Colonic mucosa (tissue), 4 donors: ENCODE measurements at regions not wholly inside any gene's neighbourhood (a gene's known extent, or its start where the extent isn't known, plus 50 kb on each side); places are given as distances from the start of the nearest gene placed in this dataset.

Experiments
- DNase-seq: peaks from one replicate; pipeline ENCODE4 v3.0.0-alpha.2; 2020
- H3K27ac ChIP-seq: fragments of 200-600 bp; one replicate; pipeline ENCODE4 v1.8.0; 2021
- H3K27me3 ChIP-seq: fragments of 200-600 bp; one replicate; pipeline ENCODE4 v1.8.0; 2021
- H3K36me3 ChIP-seq: fragments of 200-600 bp; one replicate; pipeline ENCODE4 v1.8.0; 2021
- H3K4me1 ChIP-seq: fragments of 200-600 bp; one replicate; pipeline ENCODE4 v1.8.0; 2021; ENCODE audit warnings: mild to moderate bottlenecking
- H3K4me3 ChIP-seq: fragments of 200-600 bp; one replicate; pipeline ENCODE4 v1.8.0; 2021
- H3K9ac ChIP-seq, 2 donors: one replicate each; pipeline ENCODE4 v1.7.0; 2013; ENCODE audit warnings: control low read depth in 2 of 2, low read depth in 2 of 2, low read length in 2 of 2
- H3K9me3 ChIP-seq: fragments of 200-600 bp; one replicate; pipeline ENCODE4 v1.8.0; 2021
- intact Hi-C: fragments of 100-400 bp; cut with DNase I; formaldehyde crosslinking; loops from one replicate; pipeline ENCODE4 v1.14.1; 2022
- TF ChIP-seq, protein P1 (sequence below): fragments of 200-600 bp; IDR thresholded peaks from one replicate; pipeline ENCODE4 v1.8.0; 2022; ENCODE audit warnings: antibody characterized with exemption, mild to moderate bottlenecking
- donor health status: healthy.
- donor health status: DM: no; HTN: no; CAD: no.
- donor health status: DM: no; HTN: no; CAD: no.

DNA sequence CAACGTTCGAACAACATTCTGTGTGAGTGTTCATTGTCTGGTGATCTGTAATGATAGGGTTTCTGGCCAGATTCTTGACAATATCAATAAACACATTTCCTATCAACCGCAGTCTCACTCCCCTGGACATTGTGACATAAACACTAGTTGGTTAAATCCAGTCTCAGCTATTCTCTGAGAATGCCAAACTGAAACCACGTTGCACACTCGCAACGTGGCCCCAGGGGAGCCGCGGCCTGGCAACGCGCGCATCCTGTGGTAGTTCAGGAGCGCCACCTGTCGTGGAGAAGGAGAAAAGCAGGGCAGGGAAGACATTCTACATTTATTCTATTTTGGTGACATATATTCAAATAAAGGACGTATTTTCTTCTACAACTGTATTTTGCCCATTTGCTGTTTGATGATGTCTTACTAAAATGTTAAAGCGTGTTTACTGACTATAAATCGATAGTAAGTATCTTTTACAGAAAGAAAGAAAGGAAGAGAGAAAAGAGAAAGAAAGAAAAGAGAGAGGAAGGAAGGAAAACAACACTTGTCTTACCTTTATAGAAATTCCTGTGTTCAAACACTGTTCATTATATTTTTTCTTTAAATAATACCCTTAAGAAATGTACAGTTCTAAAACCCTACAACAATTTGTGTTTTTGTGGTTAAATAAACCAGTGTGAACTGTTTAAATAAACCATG lies 738.3 kb upstream of the FRG1 start:
- no peak overlapping the region for H3K9ac ChIP-seq
- no peaks in the 10 kb centered on the region for H3K36me3 ChIP-seq
- H3K4me3 ChIP-seq: no peak overlapping the region
- TF ChIP-seq, protein P1, sequence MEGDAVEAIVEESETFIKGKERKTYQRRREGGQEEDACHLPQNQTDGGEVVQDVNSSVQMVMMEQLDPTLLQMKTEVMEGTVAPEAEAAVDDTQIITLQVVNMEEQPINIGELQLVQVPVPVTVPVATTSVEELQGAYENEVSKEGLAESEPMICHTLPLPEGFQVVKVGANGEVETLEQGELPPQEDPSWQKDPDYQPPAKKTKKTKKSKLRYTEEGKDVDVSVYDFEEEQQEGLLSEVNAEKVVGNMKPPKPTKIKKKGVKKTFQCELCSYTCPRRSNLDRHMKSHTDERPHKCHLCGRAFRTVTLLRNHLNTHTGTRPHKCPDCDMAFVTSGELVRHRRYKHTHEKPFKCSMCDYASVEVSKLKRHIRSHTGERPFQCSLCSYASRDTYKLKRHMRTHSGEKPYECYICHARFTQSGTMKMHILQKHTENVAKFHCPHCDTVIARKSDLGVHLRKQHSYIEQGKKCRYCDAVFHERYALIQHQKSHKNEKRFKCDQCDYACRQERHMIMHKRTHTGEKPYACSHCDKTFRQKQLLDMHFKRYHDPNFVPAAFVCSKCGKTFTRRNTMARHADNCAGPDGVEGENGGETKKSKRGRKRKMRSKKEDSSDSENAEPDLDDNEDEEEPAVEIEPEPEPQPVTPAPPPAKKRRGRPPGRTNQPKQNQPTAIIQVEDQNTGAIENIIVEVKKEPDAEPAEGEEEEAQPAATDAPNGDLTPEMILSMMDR: peak; percentile 58
- no peaks in the 10 kb centered on the region for H3K9me3 ChIP-seq
- H3K4me1 ChIP-seq: no peaks in the 10 kb centered on the region
- intact Hi-C loops: loop anchor here (5.0 kb wide), 1 partner anchor 1595 kb away; no protein-coding TSS in a partner anchor
- DNase-seq: peak; percentile 32
- no peaks in the 10 kb centered on the region for H3K27me3 ChIP-seq
- H3K27ac ChIP-seq: no peak overlapping the region

DNA sequence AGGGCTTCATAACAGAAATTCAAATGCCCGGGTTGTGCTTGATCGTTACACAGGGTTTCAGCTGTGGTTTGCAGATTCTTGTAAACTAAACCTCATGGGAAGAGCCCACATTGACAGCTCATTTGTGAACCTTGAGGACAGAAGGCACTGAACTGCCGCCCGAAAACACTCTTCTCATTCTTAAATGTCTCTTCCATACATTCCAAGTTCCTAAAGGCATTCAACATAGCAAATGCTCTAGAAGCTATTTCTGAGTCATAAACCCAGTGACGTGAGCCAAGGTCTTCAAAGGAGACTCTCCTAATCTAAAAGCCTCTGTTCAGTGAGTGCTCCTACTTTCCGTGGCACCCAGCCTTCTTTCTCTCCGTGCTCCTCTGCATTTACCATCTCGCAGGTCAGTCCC lies 737.8 kb upstream of the FRG1 start:
- intact Hi-C loops: loop anchor here (5.0 kb wide), 1 partner anchor 1596 kb away; no protein-coding TSS in a partner anchor
- Histone ChIP-seq H3K9ac (no peak overlapping the region), H3K4me1 (no peaks in the 10 kb centered on the region), H3K27ac (no peak overlapping the region), H3K4me3 (no peak overlapping the region), H3K27me3 (no peaks in the 10 kb centered on the region), H3K36me3 (no peaks in the 10 kb centered on the region), H3K9me3 (no peaks in the 10 kb centered on the region)
- TF ChIP-seq, protein P1: no peak
- no peak for DNase-seq

DNA sequence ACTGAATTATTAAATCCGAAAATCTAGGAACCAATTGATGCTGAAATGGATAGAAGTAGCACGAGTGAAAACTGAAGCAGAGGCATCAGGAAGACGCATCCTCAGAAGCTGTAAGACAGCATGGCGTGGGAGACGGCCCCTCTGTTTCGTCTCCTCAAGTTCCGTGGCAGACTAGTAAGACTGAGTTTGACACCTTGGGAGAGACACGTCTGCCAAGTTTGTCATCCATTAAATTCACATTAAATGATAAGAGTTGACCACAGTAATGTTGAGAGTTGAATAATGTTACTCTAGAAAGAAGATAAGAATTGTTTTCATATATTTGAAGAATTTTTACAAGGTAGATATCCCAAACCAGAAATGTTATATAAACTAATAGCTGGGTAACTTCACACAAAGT lies 736.1 kb upstream of the FRG1 start:
- Histone ChIP-seq H3K4me1 (no peaks in the 10 kb centered on the region), H3K9ac (no peak overlapping the region)

DNA sequence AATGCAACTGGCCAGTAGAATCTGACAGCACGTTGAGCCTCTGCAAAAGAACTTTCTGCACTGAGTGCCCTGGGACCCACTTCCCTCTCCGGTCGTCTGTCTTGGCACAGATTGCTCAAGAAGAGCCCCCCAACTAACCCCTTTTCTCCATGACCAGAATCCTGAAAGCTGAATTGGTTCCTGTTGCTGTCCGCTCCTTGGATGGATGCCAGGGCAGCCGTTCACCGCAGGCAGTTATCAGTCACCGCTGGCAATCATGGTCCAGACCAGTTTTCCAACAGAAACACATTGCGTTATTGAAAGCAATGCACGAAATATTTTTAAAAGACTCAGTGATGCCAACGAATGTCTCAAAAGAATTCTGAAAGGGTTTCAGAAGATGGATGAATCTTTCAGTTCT lies 733.7 kb upstream of the FRG1 start:
- H3K4me3 ChIP-seq: no peak overlapping the region
- TF ChIP-seq, protein P1: no peak
- no peaks in the 10 kb centered on the region for H3K36me3 ChIP-seq
- H3K27ac ChIP-seq: no peak overlapping the region
- H3K9ac ChIP-seq: no peak overlapping the region
- intact Hi-C loops: no loop called here
- no peaks in the 10 kb centered on the region for H3K9me3 ChIP-seq
- no peak for DNase-seq
- H3K4me1 ChIP-seq: no peaks in the 10 kb centered on the region
- H3K27me3 ChIP-seq: no peaks in the 10 kb centered on the region

More for the DNA sequence above, 736.1 kb upstream of the FRG1 start:
- Histone ChIP-seq H3K27me3 (no peaks in the 10 kb centered on the region), H3K27ac (no peak overlapping the region), H3K9me3 (no peaks in the 10 kb centered on the region), H3K4me3 (no peak overlapping the region), H3K36me3 (no peaks in the 10 kb centered on the region)
- intact Hi-C loops: loop anchor here (5.0 kb wide), 1 partner anchor 1597 kb away; no protein-coding TSS in a partner anchor
- DNase-seq: no peak
- TF ChIP-seq, protein P1: no peak

DNA sequence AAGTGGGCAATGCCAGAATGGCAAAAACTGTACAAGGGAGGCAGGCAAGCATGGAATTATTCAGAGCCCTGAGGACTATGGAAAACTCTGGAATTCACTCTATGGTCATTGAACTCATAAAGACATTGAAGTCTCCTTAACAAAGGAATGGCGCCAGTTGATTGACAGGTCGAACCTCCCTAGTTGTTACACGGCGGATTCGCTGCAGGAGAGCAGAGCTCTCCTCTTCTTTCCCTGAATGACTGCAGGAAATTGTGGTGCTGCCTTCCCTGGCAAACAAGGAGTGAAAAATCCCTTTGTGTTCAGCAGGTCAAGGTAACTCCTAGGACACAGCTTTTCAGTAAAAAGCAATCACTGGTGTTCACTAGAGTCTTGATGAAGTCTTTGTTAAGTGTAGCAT lies 732.8 kb upstream of the FRG1 start:
- Histone ChIP-seq H3K4me3 (no peak overlapping the region), H3K9ac (no peak overlapping the region), H3K27ac (no peak overlapping the region), H3K36me3 (no peaks in the 10 kb centered on the region), H3K4me1 (no peaks in the 10 kb centered on the region), H3K9me3 (no peaks in the 10 kb centered on the region), H3K27me3 (no peaks in the 10 kb centered on the region)
- intact Hi-C loops: no loop called here
- TF ChIP-seq, protein P1: no peak
- DNase-seq: no peak
